ENCODE measurements at regions not wholly inside any gene's neighbourhood (a gene's known extent, or its start where the extent isn't known, plus 50 kb on each side); places are given as distances from the start of the nearest gene placed in this dataset.

- H3K27ac ChIP-seq: no peak overlapping the region
- no peak for DNase-seq (ENCODE audit: low read depth in 1 of 2, low spot score in 2 of 2)
- no peak overlapping the region for H3K4me3 ChIP-seq
- no peaks in the 10 kb centered on the region for H3K9me3 ChIP-seq (replicated peaks)
- H3K4me1 ChIP-seq (replicated peaks): peaks cover 11% of the 10 kb centered on the region
- no peaks in the 10 kb centered on the region for H3K27me3 ChIP-seq (replicated peaks)
- H3K36me3 ChIP-seq: no peaks in the 10 kb centered on the region
These were observed 148.3 kb downstream of the CPEB2 start for GRCh38 chr4:15150631-15151030.

- Histone ChIP-seq H3K9me3 (replicated peaks) (no peaks in the 10 kb centered on the region), H3K27ac (no peak overlapping the region), H3K4me1 (replicated peaks) (peaks cover 11% of the 10 kb centered on the region), H3K36me3 (no peaks in the 10 kb centered on the region), H3K27me3 (replicated peaks) (no peaks in the 10 kb centered on the region), H3K4me3 (no peak overlapping the region)
- DNase-seq (ENCODE audit: low read depth in 1 of 2, low spot score in 2 of 2): no peak
These were observed 148.8 kb downstream of the CPEB2 start for GRCh38 chr4:15151033-15151432.

GRCh38 chr4:15153662-15154061 lies 151.4 kb downstream of the CPEB2 start:
- no peaks in the 10 kb centered on the region for H3K27me3 ChIP-seq (replicated peaks)
- DNase-seq (ENCODE audit: low read depth in 1 of 2, low spot score in 2 of 2): no peak
- H3K4me3 ChIP-seq: no peak overlapping the region
- H3K9me3 ChIP-seq (replicated peaks): no peaks in the 10 kb centered on the region
- H3K4me1 ChIP-seq (replicated peaks): peaks cover 11% of the 10 kb centered on the region
- H3K27ac ChIP-seq: no peak overlapping the region
- no peaks in the 10 kb centered on the region for H3K36me3 ChIP-seq

DNA sequence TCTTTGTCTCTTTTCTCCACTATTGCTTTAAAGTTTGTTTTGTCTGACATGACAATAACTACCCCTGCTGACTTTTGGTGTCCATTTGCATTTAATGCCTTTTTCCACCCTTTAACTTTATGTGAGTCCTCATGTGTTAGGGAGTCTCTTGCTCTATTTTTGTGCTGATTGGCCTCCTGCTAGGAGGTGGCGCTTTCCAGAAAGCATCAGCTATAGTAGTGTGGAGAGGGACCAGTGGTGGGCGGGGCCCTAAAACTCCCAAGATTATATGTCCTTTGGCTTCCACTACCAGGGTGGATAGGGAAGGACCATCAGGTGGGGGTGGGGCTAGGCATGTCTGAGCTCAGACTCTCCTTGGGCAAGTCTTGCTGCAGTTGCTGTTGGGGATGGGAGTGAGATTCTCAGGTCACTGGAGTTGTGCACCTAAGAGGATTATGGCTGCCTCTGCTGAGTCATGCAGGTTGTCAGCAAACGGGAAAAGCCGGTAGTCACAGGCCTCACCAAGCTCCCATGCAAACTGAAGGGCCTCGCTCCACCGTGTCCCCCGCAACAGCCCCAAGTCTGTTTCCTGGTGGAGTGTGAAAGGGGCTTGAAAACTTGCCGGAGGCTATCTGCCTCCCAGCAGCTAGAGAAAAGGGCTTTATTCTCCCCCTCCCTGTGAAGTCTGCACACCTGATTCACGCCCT lies 156.3 kb downstream of the CPEB2 start:
- Histone ChIP-seq H3K4me3 (no peak overlapping the region), H3K27ac (no peak overlapping the region), H3K9me3 (replicated peaks) (no peaks in the 10 kb centered on the region), H3K4me1 (replicated peaks) (no peaks in the 10 kb centered on the region), H3K36me3 (no peaks in the 10 kb centered on the region), H3K27me3 (replicated peaks) (no peaks in the 10 kb centered on the region)
- DNase-seq (ENCODE audit: low read depth in 1 of 2, low spot score in 2 of 2): no peak

GRCh38 chr4:15159477-15160019 lies 157.3 kb downstream of the CPEB2 start:
- Histone ChIP-seq H3K4me1 (replicated peaks) (no peaks in the 10 kb centered on the region), H3K4me3 (no peak overlapping the region), H3K36me3 (no peaks in the 10 kb centered on the region), H3K27ac (no peak overlapping the region), H3K9me3 (replicated peaks) (no peaks in the 10 kb centered on the region), H3K27me3 (replicated peaks) (no peaks in the 10 kb centered on the region)
- DNase-seq (ENCODE audit: low read depth in 1 of 2, low spot score in 2 of 2): no peak

GRCh38 chr4:15161439-15161838 lies 159.2 kb downstream of the CPEB2 start:
- no peak overlapping the region for H3K27ac ChIP-seq
- H3K9me3 ChIP-seq (replicated peaks): no peaks in the 10 kb centered on the region
- no peak for DNase-seq (ENCODE audit: low read depth in 1 of 2, low spot score in 2 of 2)
- no peaks in the 10 kb centered on the region for H3K36me3 ChIP-seq
- H3K4me1 ChIP-seq (replicated peaks): no peaks in the 10 kb centered on the region
- no peak overlapping the region for H3K4me3 ChIP-seq
- no peaks in the 10 kb centered on the region for H3K27me3 ChIP-seq (replicated peaks)

DNA sequence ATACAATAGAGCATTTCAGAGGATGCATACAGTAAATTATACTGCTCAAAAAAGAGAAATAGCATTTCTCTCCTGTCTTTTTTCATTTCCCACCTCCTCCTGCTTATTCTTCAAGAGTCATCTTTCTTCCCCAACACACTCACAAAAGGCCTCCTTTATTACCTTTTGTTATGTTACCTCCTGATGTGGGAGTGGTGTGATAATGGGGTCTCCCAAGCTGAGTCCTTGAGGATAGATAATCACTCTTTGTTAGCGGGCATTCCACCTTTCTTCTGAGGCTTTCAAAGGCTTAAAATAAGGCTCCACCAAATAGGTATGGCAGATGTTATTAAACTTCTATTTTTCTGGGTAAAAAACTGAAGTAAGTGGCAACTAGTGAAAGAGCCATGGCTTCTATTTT lies 159.8 kb downstream of the CPEB2 start:
- H3K4me1 ChIP-seq (replicated peaks): no peaks in the 10 kb centered on the region
- no peak overlapping the region for H3K27ac ChIP-seq
- no peaks in the 10 kb centered on the region for H3K27me3 ChIP-seq (replicated peaks)
- no peak for DNase-seq (ENCODE audit: low read depth in 1 of 2, low spot score in 2 of 2)
- no peaks in the 10 kb centered on the region for H3K9me3 ChIP-seq (replicated peaks)
- H3K4me3 ChIP-seq: no peak overlapping the region
- no peaks in the 10 kb centered on the region for H3K36me3 ChIP-seq

DNA sequence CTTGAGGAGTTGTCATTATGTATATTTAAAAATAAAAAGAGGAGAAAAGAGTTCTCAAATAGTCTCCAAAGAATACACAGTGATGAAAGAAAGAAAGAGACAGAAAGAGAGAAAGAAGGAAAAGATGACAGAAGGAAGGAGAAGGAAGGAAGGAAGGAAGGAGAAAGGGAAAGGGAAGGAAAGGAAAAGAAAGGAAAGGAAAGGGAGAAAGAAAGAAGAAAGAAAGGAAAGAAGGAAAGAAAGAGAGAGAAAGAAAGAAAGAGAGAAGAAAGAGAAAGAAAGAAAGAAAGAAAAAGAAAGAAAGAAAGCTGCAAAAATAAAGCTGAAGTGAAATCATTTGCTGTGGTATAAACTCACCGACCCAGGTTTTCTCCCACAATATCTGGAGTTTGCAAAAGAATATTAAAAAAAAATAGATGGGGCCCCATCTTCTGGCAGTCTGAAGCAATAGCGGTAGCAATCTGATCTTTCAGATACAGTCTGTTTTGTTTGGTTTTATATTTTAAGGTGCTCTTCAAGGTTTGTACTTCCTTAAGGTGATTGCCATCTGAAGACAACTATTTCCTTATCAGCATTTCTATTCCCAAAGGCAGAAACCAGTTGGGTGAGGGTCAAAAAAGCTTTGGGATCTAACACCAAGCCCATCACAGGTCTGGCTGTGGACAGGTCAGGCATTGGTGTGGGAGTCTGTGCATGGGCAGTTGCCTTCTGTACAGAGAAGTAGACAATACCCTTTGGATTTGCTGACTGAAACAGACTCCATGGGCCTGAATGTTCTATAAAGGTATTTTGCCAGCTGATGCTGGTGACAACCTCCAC lies 160.4 kb downstream of the CPEB2 start:
- Histone ChIP-seq H3K36me3 (no peaks in the 10 kb centered on the region), H3K27me3 (replicated peaks) (no peaks in the 10 kb centered on the region), H3K9me3 (replicated peaks) (no peaks in the 10 kb centered on the region), H3K4me1 (replicated peaks) (no peaks in the 10 kb centered on the region), H3K27ac (no peak overlapping the region), H3K4me3 (no peak overlapping the region)
- DNase-seq (ENCODE audit: low read depth in 1 of 2, low spot score in 2 of 2): no peak

DNA sequence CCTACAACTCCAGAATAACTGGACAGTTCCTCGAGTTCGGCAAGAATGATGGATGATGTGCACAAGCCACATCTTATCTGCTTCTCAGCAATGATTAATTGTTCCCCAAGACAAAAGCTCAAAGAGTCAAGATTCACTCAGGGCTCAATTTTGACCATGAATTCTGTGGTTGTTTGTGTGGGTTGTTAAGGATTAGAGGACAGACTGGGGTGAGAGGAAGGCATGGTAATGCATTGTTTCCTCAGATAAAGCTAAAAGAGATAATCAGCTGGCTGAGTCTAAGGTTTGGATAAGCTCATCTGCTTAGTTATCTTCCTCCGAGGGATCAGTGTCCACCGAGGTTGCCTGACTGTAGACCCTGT lies 161.0 kb downstream of the CPEB2 start:
- no peaks in the 10 kb centered on the region for H3K27me3 ChIP-seq (replicated peaks)
- no peak overlapping the region for H3K27ac ChIP-seq
- H3K36me3 ChIP-seq: no peaks in the 10 kb centered on the region
- H3K4me1 ChIP-seq (replicated peaks): no peaks in the 10 kb centered on the region
- H3K4me3 ChIP-seq: no peak overlapping the region
- H3K9me3 ChIP-seq (replicated peaks): no peaks in the 10 kb centered on the region
- no peak for DNase-seq (ENCODE audit: low read depth in 1 of 2, low spot score in 2 of 2)

DNA sequence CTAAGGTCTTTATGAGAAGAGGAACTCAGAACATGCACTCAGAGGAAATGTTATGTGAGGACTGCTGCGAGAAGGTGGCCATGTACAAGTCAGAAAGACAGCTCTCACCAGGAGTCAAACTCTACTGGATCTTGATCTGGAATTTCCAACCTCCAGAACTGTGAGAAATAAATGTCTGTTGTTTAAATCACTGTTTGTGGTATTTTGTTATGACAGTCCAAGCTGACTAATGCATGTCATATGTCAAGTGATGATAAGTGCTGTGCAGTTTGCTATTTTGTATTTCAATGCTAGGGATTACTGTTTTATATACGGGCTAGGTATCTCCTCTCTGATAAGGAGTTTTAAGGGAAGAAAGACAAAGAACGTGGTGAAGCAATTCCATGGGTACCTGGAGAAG lies 162.3 kb downstream of the CPEB2 start:
- no peak for DNase-seq (ENCODE audit: low read depth in 1 of 2, low spot score in 2 of 2)
- Histone ChIP-seq H3K27ac (no peak overlapping the region), H3K4me1 (replicated peaks) (no peaks in the 10 kb centered on the region), H3K27me3 (replicated peaks) (no peaks in the 10 kb centered on the region), H3K9me3 (replicated peaks) (no peaks in the 10 kb centered on the region), H3K36me3 (no peaks in the 10 kb centered on the region), H3K4me3 (no peak overlapping the region)

DNA sequence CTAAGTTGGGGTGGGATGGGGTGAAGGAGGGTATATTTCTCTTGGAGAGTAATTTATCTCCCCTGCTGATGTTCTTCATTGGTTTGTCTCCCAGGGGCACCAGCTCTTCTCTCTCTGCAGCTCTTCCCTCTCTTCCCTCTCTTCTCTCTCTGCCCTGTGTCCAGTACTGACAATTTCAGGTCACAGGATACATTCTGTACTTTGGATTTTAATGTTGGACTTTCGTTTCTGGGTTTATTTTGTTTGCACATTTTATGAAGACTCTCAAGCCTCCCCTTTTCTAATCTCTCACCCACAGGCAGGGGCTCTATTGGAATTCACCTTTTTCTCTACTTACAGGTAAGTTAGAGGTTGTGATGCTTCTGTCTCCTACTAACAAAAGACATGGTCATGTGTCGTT lies 165.5 kb downstream of the CPEB2 start:
- H3K4me3 ChIP-seq: no peak overlapping the region
- no peak overlapping the region for H3K27ac ChIP-seq
- H3K27me3 ChIP-seq (replicated peaks): no peaks in the 10 kb centered on the region
- no peaks in the 10 kb centered on the region for H3K36me3 ChIP-seq
- no peaks in the 10 kb centered on the region for H3K9me3 ChIP-seq (replicated peaks)
- no peak for DNase-seq (ENCODE audit: low read depth in 1 of 2, low spot score in 2 of 2)
- no peaks in the 10 kb centered on the region for H3K4me1 ChIP-seq (replicated peaks)

DNA sequence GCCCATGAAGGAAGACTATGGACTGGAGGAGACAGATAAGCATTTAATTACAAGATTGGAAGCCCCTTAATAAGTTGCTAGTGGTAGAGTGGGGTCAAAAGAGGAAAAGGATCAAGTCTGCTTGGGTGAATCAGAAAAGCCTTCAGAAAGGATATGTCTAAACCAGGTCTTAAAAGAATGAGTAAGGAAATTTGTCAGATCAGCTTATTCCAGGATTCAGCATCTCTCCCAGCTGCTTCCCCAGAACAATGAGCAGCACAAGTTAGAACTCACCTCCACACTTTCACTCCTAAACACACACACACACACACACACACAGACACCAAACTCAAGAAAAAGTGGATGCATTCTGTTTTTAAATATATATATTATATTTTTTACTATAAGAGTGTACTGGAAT lies 166.5 kb downstream of the CPEB2 start:
- no peak overlapping the region for H3K27ac ChIP-seq
- H3K4me3 ChIP-seq: no peak overlapping the region
- no peaks in the 10 kb centered on the region for H3K9me3 ChIP-seq (replicated peaks)
- no peaks in the 10 kb centered on the region for H3K36me3 ChIP-seq
- no peak for DNase-seq (ENCODE audit: low read depth in 1 of 2, low spot score in 2 of 2)
- H3K4me1 ChIP-seq (replicated peaks): no peaks in the 10 kb centered on the region
- no peaks in the 10 kb centered on the region for H3K27me3 ChIP-seq (replicated peaks)

DNA sequence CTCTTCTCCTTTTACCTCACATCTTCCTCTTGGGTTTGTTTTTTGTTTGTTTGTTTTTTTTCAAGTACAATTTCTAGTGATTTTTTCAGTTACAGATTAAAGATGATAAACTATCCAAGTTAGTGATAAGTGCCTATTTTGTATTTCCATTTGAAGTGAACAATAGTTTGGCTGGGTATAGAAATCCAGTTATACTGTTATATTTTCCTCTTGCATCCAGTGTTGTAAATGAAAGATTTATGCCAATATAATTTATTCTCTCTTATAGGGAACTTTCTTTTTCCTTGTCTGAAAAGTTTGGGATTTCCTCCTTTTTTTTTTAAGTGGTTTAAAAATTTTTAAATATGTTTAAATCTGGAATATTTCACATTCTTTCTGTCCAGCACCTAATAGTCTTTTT lies 169.4 kb downstream of the CPEB2 start:
- no peak for DNase-seq (ENCODE audit: low read depth in 1 of 2, low spot score in 2 of 2)
- Histone ChIP-seq H3K27me3 (replicated peaks) (no peaks in the 10 kb centered on the region), H3K9me3 (replicated peaks) (no peaks in the 10 kb centered on the region), H3K36me3 (no peaks in the 10 kb centered on the region), H3K27ac (no peak overlapping the region), H3K4me1 (replicated peaks) (no peaks in the 10 kb centered on the region), H3K4me3 (no peak overlapping the region)

GRCh38 chr4:15173251-15173650 lies 171.0 kb downstream of the CPEB2 start:
- no peaks in the 10 kb centered on the region for H3K27me3 ChIP-seq (replicated peaks)
- H3K4me1 ChIP-seq (replicated peaks): no peaks in the 10 kb centered on the region
- no peaks in the 10 kb centered on the region for H3K9me3 ChIP-seq (replicated peaks)
- DNase-seq (ENCODE audit: low read depth in 1 of 2, low spot score in 2 of 2): no peak
- no peak overlapping the region for H3K27ac ChIP-seq
- H3K36me3 ChIP-seq: no peaks in the 10 kb centered on the region
- no peak overlapping the region for H3K4me3 ChIP-seq

All from SJSA1 (cell line).